ENCODE measurements at regions not wholly inside any gene's neighbourhood (a gene's known extent, or its start where the extent isn't known, plus 50 kb on each side); places are given as distances from the start of the nearest gene placed in this dataset.

- TF ChIP-seq CTCF (IDR thresholded peaks at IDR 0.05) (no peak), POLR2A (IDR thresholded peaks at IDR 0.05) (no peak), POLR2AphosphoS5 (IDR thresholded peaks at IDR 0.05) (no peak)
Measured at GRCh38 chr13:79905018-79905417, 424.1 kb downstream of the NDFIP2 start.

Data from prostate gland (tissue), 2 donors.